ENCODE measurements at regions not wholly inside any gene's neighbourhood (a gene's known extent, or its start where the extent isn't known, plus 50 kb on each side); places are given as distances from the start of the nearest gene placed in this dataset.

DNA sequence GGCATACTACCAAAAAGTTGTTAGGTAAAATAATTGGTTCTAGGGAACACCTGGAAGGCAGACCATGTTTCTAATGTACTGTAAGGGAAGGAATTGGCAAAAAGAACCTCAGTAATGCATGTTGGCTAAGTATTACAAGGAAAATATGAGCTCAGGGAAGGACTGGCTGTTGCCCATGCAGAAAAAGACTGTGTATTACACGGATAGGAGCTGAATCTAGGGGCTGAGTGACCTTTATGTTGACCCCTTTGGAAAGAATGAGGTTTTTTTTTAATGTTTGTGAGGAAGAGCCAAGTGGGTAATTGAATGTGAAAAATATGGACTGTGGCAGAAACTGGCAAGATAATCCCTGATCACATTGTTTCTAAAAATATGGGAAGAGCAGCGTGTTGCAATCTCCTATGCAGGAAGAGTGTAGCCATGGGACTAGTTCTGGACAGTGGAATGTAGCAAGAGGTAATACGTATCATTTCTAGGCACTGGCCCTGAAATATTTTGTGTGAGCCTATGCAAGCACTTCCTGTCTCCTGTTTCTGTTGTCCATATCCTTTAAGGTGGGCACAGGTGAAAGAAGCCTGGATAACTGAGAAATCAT, 95.1 kb upstream of the CNTNAP4 start:
- no peak for DNase-seq (ENCODE audit: low spot score)

DNA sequence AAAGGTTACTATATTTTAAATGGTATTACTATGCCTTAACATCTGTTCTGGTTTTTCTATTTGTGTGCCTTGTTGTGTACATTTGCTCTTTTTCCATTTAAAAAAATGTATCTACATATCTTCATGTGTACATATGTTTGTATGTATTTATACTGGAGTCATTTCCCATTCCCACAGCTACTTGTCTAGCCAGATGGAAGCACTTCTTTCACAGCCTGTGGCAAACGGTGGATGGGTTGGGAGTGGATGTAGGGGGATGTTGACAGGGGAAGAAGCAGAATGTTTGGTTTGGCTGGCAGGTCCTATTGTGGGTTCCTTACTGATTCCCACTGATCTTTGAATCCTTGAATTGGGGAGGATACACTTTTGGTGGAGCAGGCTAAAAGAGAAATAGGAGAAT, 93.6 kb upstream of the CNTNAP4 start:
- no peak for DNase-seq (ENCODE audit: low spot score)

- DNase-seq (ENCODE audit: low spot score), result no peak
Measured at GRCh38 chr16:76190057-76190456, 87.1 kb upstream of the CNTNAP4 start.

DNA sequence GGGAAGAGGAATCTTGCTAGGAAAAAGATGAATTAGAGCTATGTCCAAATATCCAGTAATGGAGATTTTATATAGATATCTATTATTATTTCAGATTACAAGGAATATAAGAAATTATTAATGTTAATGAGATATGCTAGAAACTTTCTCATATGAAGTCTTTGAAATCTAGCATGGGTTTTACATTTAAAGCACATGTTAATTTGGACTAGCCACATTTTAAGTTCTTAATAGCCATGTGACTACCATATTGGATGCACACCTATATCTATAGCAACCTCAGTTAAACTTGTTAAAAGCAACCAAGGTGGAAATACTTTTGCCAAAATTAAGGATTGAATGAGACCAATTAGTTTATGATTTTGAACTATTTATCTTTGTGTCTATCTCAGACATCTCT, 86.7 kb upstream of the CNTNAP4 start:
- no peak for DNase-seq (ENCODE audit: low spot score)

GRCh38 chr16:76193906-76194615, 83.1 kb upstream of the CNTNAP4 start:
- DNase-seq (ENCODE audit: low spot score), result no peak

GRCh38 chr16:76194616-76195015, 82.6 kb upstream of the CNTNAP4 start:
- DNase-seq (ENCODE audit: low spot score), result no peak

DNA sequence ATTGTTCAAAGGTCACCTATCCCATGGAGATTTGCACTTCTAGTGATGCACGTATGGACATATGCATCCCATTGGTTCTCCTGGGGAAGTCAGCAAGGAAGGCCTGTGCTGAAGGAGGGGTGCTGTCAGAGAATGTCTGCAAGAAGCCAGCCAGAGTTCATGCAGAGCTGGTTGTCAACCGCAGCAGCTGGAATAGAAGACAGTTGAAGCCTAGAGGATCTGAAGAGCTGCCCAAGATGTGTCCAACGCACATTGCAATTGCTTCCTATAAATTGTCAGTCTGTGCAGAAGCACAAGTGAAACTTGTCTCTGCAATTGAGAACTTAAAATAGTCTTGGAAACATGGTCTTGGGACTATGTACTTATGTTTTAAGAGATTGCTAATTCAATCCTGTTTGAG, 82.1 kb upstream of the CNTNAP4 start:
- DNase-seq (ENCODE audit: low spot score), result no peak

DNA sequence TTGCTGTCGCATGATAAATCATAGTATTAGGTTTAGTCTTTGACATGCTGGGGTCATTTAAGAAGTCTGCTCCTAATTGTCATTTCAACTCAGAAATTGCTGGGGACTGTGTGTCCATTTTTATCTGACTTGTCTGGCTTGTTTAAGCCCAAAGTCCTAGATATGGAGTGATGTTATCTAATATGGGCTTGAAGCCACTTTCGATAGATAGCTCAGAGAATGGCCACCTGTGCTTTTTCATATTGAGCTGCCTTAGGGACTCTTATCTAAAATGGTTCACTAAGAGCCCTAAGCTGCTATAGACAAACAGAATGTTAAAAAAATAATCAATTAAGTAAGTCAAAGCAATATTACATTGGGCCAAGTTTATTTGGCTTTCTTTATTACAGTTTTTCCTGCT, 81.6 kb upstream of the CNTNAP4 start:
- no peak for DNase-seq (ENCODE audit: low spot score)

DNA sequence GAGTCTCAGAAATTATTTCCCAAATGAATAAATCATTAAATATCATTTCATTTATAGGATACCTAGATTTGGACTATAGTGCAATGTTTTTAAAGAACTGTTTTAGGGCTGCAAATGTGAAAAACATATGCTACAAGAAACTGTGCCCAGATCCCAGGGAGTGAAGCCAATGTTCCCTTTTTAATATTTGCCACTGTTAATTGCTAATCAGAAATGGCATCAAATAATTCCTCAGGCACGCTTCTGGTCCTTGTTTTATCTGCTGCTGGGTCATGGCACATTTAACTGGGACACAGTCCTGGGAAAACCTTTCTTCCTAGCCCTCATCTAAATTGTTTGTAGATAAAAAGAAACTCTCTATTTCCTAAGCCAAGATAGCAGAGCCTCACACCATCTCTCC, 79.3 kb upstream of the CNTNAP4 start:
- DNase-seq (ENCODE audit: low spot score), result no peak

DNA sequence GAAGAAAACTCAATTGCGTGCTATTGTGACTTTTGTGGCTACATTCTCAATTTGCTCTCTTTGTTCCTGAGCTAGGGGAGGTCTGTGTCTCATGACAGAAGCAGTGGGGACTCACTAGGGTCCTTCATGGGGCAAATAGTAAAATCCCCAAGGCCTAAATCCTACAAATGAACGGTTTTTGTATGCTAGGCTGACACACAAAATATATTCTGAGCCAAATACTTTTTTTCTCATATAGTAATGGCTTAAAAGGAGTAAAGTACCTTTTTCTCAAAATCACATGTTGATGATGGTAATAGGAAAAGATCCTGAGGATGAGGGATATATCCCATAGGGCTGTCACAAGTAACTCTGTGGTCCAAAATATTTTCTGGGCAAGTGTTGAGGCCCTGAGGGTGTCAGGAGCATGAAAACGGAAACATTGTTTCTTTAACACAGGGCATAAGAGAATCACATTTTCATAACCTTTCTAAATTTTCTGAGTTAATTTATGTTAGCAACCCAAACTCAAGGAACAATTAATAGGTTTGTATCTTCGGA, 77.5 kb upstream of the CNTNAP4 start:
- no peak for DNase-seq (ENCODE audit: low spot score)

DNA sequence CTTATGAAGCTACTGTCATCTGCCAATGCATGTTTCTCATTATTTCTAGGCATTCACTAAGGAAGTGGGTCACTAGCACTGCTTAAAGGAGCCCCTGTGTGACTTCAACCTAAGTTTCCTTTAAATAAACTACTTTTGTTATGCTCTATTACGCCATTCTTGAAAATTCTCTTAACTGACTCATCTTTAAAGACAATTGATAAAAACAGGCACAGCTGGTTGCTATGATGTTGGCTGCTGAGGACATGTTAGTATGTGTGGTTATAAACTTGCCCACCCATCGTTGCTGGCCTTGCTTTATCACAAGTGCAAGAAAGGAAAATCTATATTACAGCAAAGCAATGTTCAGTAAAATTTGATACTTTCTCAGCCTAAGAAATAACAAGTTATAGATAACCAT, 75.8 kb upstream of the CNTNAP4 start:
- DNase-seq (ENCODE audit: low spot score), result no peak

DNA sequence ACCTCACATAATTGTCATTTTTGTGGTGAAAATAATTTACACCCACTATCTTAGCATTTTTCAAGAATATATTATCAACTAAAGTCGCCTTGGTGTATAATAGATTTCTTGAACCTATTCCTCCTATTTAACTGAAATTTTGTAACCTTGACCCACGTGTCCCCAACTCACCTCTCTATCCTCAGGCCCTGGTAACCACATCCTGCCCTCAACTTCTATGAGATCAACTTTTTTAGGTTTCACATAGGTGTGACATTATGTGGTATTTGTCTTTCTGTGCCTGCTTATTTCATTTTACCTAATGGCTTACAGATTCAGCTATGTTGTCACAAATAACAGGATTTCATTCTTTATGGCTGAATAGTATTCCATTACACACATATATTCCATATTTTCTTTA, 73.0 kb upstream of the CNTNAP4 start:
- no peak for DNase-seq (ENCODE audit: low spot score)

DNA sequence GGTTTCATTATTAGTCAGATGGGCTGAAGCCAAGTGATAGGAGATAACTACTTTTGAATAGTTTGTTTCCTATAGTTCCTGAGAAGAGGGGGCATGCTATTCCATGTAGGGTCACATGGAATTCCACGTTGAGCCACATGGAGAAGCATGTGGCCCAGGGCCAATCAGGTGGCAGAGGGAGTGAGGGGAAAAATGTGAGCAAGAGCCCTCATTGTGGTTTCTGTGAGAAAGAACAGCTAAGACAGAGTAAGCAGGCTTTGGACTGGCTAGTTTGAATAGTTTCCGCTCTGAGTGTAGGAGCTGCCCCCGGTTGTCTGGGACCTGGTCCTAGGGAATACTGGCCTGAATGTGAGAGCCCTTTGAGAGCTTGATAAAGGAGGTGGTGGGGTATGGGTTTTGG, 69.9 kb upstream of the CNTNAP4 start:
- DNase-seq (ENCODE audit: low spot score), result no peak

DNA sequence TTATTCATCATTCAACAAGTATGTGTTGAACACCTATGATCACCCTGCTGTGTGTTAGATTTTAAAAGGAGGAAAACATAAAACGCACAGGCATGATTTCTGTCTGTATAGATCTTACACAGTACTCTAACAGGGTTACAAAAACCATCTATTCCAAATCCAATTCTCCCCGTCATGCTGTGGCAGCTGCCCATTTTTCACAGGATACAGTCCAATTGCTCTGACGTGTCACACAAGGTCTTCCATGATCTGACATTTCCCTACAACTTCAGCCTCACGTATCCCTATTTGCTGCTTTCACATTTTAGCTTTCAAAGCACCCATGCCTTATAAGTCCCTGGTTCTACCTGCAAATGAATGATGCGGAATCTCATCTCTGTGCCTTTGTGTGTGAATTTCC, 67.0 kb upstream of the CNTNAP4 start:
- no peak for DNase-seq (ENCODE audit: low spot score)

DNA sequence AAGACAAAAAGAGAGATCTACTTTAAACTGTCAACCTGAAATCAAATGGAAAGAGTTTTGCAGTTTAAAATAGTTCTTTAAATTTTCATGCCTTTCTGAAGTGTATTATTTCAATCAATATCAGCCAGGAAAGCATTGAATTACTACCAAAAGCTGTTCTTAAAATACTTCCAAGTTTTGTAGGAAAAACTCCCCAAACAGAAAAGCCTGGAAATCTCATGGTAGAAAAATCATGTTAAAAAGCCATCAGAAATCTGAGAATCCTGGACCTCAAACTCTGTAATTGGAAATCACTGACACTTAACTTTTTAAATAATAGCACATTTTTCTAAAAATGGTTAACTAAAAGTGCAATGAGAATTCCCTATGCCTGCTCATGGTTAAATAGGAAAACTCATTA, 63.3 kb upstream of the CNTNAP4 start:
- DNase-seq (ENCODE audit: low spot score), result no peak

GRCh38 chr16:76214856-76215255, 62.3 kb upstream of the CNTNAP4 start:
- DNase-seq (ENCODE audit: low spot score), result no peak

GRCh38 chr16:76222087-76222486, 55.1 kb upstream of the CNTNAP4 start:
- no peak for DNase-seq (ENCODE audit: low spot score)

DNA sequence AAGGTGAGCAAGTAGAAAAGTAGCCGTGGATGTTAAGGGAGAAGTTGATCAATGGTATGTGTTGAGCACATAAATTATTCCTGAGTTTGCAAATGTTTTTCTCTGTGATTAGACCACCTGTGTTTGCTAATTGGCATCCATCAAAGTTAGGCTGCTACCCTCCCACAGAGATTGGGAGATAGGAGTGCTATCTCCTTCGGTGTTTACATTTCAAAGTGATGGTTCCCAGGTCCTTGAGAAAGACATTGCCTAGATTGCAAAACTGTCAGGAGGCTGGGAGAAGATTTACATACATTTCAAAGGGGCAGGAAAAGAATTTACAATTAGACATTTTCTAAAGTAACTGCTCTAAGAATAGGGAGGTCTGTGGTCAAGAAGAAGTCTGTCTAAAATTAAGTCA, 54.3 kb upstream of the CNTNAP4 start:
- no peak for DNase-seq (ENCODE audit: low spot score)

GRCh38 chr16:76226011-76226410, 51.2 kb upstream of the CNTNAP4 start:
- DNase-seq (ENCODE audit: low spot score), result no peak

DNA sequence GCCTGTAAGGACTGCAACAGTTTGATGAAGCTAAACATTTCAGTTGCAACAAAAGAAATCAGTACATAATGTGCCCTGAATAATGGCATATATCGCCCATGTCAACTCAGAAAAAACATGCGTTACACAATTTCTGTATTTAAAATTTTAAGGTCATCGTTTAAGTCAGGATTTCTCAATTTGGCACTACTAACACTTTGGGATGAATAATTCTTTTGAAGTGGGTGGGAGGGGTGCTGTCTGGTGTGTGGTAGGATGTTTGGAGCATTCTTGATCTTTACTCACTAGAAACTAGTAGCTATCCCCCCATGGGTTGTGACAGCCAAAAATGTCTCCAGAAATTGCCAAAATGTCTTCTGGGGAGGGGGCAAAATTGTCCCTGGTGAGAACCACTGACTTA, 50.7 kb upstream of the CNTNAP4 start:
- DNase-seq (ENCODE audit: low spot score), result no peak

Data from hematopoietic multipotent progenitor cell treated with erythropoietin and hydrocortisone succinate and interleukin-3 and kit ligand, for 17 days (in vitro differentiated cells).